SK-N-MC (cell line): ENCODE measurements at regions not wholly inside any gene's neighbourhood (a gene's known extent, or its start where the extent isn't known, plus 50 kb on each side); places are given as distances from the start of the nearest gene placed in this dataset.

Source experiments
- EZH2 ChIP-seq: fragments of 200-600 bp; sonication (generic); IDR thresholded peaks from one replicate; pipeline ENCODE4 v1.6.1; 2017; ENCODE audit warnings: antibody characterized with exemption
- FOXP2 ChIP-seq: optimal IDR thresholded peaks from 2 replicates; pipeline ENCODE3; 2011; ENCODE audit warnings: mild to moderate bottlenecking, moderate library complexity; ENCODE audit not compliant: insufficient read depth; ENCODE audit errors: extremely low read length, control extremely low read depth
- POLR2AphosphoS5 ChIP-seq: IDR thresholded peaks from 2 replicates; pipeline ENCODE4 v1.6.1; 2012; ENCODE audit warnings: mild to moderate bottlenecking, low read depth, low read length, borderline replicate concordance

DNA sequence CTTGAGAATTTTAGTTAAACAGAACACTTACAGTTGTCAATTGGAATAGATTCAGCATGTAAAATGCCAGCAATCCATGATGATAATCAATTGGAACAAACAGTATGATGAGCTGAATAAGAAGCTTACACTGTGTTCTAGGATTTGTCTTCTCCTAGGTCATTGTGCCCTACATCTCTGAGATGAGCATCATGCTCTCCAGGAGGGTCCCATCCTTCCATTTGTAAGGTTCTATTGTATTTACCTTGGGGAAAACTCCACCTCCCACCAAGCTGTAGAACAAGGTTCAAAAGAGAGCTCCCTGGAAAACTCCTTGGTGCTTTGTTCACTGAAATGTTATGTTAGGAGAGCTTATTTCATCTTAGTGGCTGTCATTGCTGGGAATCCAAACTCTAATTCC, 60.8 kb downstream of the OR2B2 start:
- no peak for TF ChIP-seq POLR2AphosphoS5
- no peak for TF ChIP-seq EZH2
- TF ChIP-seq FOXP2, result no peak
